ENCODE measurements at regions not wholly inside any gene's neighbourhood (a gene's known extent, or its start where the extent isn't known, plus 50 kb on each side); places are given as distances from the start of the nearest gene placed in this dataset.

DNA sequence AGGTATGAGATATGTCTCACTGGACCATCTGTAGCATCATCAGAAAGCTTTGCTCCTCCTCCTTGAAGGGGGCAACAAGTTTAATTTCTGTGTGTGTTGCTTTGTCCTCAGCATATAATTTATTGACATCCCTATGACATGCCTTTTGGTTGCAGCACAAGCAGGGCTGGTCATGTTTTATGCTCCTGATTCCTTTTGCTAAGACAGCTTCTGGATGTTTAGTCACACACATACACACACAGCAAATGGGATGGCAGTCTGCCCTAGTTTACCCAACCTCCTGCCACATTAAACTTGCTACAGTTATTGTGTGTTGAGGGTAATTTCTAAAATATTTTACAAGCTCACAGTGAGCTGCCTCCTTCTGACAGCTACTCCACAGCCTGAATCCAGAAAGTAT, 217.9 kb upstream of the RXFP2 start:
- no peak for TF ChIP-seq POLR2A (IDR thresholded peaks at IDR 0.05)
- TF ChIP-seq, protein P1, sequence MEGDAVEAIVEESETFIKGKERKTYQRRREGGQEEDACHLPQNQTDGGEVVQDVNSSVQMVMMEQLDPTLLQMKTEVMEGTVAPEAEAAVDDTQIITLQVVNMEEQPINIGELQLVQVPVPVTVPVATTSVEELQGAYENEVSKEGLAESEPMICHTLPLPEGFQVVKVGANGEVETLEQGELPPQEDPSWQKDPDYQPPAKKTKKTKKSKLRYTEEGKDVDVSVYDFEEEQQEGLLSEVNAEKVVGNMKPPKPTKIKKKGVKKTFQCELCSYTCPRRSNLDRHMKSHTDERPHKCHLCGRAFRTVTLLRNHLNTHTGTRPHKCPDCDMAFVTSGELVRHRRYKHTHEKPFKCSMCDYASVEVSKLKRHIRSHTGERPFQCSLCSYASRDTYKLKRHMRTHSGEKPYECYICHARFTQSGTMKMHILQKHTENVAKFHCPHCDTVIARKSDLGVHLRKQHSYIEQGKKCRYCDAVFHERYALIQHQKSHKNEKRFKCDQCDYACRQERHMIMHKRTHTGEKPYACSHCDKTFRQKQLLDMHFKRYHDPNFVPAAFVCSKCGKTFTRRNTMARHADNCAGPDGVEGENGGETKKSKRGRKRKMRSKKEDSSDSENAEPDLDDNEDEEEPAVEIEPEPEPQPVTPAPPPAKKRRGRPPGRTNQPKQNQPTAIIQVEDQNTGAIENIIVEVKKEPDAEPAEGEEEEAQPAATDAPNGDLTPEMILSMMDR (IDR thresholded peaks at IDR 0.05), result no peak
- no peak for TF ChIP-seq POLR2AphosphoS5 (IDR thresholded peaks at IDR 0.05; ENCODE audit: insufficient read depth in 1 of 2, low read depth in 1 of 2)
